Neuron (in vitro differentiated cells): ENCODE measurements at regions not wholly inside any gene's neighbourhood (a gene's known extent, or its start where the extent isn't known, plus 50 kb on each side); places are given as distances from the start of the nearest gene placed in this dataset.

Source experiments
- H2AFZ ChIP-seq: one replicate; pipeline ENCODE4 v1.6.1; 2013; ENCODE audit warnings: low read depth, mild to moderate bottlenecking, inconsistent platforms, low read length, moderate library complexity
- H3K27me3 ChIP-seq: one replicate; pipeline ENCODE4 v1.6.1; 2013; ENCODE audit warnings: low read length; ENCODE audit not compliant: insufficient read depth
- H3K36me3 ChIP-seq: one replicate; pipeline ENCODE4 v1.6.1; 2013; ENCODE audit warnings: low read length; ENCODE audit not compliant: insufficient read depth
- H3K4me1 ChIP-seq: one replicate; pipeline ENCODE4 v1.6.1; 2013; ENCODE audit warnings: low read length; ENCODE audit not compliant: insufficient read depth
- H3K4me3 ChIP-seq: 2 replicates; pipeline ENCODE4 v1.5.1; 2013; ENCODE audit warnings: mild to moderate bottlenecking, low read length, moderate library complexity
- H3K9me3 ChIP-seq: one replicate; pipeline ENCODE4 v1.6.1; 2013; ENCODE audit warnings: low read length

GRCh38 chr4:34636623-34637022, 1607.7 kb downstream of the ARAP2 start:
- Histone ChIP-seq H2AFZ (no peak overlapping the region), H3K4me1 (peaks cover 8% of the 10 kb centered on the region), H3K4me3 (no peak overlapping the region), H3K36me3 (no peaks in the 10 kb centered on the region), H3K9me3 (no peaks in the 10 kb centered on the region), H3K27me3 (no peaks in the 10 kb centered on the region)

GRCh38 chr4:34643476-34643875, 1600.8 kb downstream of the ARAP2 start:
- H3K9me3 ChIP-seq, result no peaks in the 10 kb centered on the region
- H2AFZ ChIP-seq, result no peak overlapping the region
- no peaks in the 10 kb centered on the region for H3K27me3 ChIP-seq
- no peak overlapping the region for H3K4me3 ChIP-seq
- H3K36me3 ChIP-seq, result no peaks in the 10 kb centered on the region
- no peaks in the 10 kb centered on the region for H3K4me1 ChIP-seq

GRCh38 chr4:34644579-34645115, 1599.7 kb downstream of the ARAP2 start:
- H2AFZ ChIP-seq, result no peak overlapping the region
- H3K9me3 ChIP-seq, result no peaks in the 10 kb centered on the region
- H3K27me3 ChIP-seq, result no peaks in the 10 kb centered on the region
- no peak overlapping the region for H3K4me3 ChIP-seq
- H3K36me3 ChIP-seq, result no peaks in the 10 kb centered on the region
- no peaks in the 10 kb centered on the region for H3K4me1 ChIP-seq

GRCh38 chr4:34649716-34650115, 1594.6 kb downstream of the ARAP2 start:
- Histone ChIP-seq H3K27me3 (no peaks in the 10 kb centered on the region), H3K4me3 (no peak overlapping the region), H2AFZ (no peak overlapping the region), H3K36me3 (no peaks in the 10 kb centered on the region), H3K4me1 (no peaks in the 10 kb centered on the region), H3K9me3 (no peaks in the 10 kb centered on the region)

GRCh38 chr4:34664051-34664450, 1580.3 kb downstream of the ARAP2 start:
- H3K36me3 ChIP-seq, result no peaks in the 10 kb centered on the region
- no peaks in the 10 kb centered on the region for H3K9me3 ChIP-seq
- no peak overlapping the region for H3K4me3 ChIP-seq
- no peak overlapping the region for H2AFZ ChIP-seq
- no peaks in the 10 kb centered on the region for H3K4me1 ChIP-seq
- no peaks in the 10 kb centered on the region for H3K27me3 ChIP-seq

- H3K36me3 ChIP-seq, result no peaks in the 10 kb centered on the region
These were observed 1567.9 kb downstream of the ARAP2 start for GRCh38 chr4:34676400-34676799.

GRCh38 chr4:34678431-34678830, 1565.9 kb downstream of the ARAP2 start:
- no peak overlapping the region for H3K4me3 ChIP-seq
- no peaks in the 10 kb centered on the region for H3K27me3 ChIP-seq
- no peak overlapping the region for H2AFZ ChIP-seq
- H3K9me3 ChIP-seq, result no peaks in the 10 kb centered on the region
- H3K36me3 ChIP-seq, result no peaks in the 10 kb centered on the region
- no peaks in the 10 kb centered on the region for H3K4me1 ChIP-seq

More at GRCh38 chr4:34676400-34676799, 1567.9 kb downstream of the ARAP2 start:
- H3K9me3 ChIP-seq, result no peaks in the 10 kb centered on the region
- H2AFZ ChIP-seq, result no peak overlapping the region
- no peak overlapping the region for H3K4me3 ChIP-seq
- H3K27me3 ChIP-seq, result no peaks in the 10 kb centered on the region
- no peaks in the 10 kb centered on the region for H3K4me1 ChIP-seq

- H3K4me3 ChIP-seq, result no peak overlapping the region
- H2AFZ ChIP-seq, result no peak overlapping the region
- H3K9me3 ChIP-seq, result no peaks in the 10 kb centered on the region
- H3K36me3 ChIP-seq, result no peaks in the 10 kb centered on the region
- H3K27me3 ChIP-seq, result no peaks in the 10 kb centered on the region
- no peaks in the 10 kb centered on the region for H3K4me1 ChIP-seq
These were observed 1565.1 kb downstream of the ARAP2 start for GRCh38 chr4:34679228-34679627.

- H3K36me3 ChIP-seq, result no peaks in the 10 kb centered on the region
These were observed 1534.8 kb downstream of the ARAP2 start for GRCh38 chr4:34709564-34709963.

GRCh38 chr4:34718576-34719245, 1525.6 kb downstream of the ARAP2 start:
- no peak overlapping the region for H2AFZ ChIP-seq
- H3K4me3 ChIP-seq, result no peak overlapping the region
- H3K27me3 ChIP-seq, result no peaks in the 10 kb centered on the region
- H3K4me1 ChIP-seq, result no peaks in the 10 kb centered on the region
- no peaks in the 10 kb centered on the region for H3K36me3 ChIP-seq
- H3K9me3 ChIP-seq, result no peaks in the 10 kb centered on the region

More at GRCh38 chr4:34709564-34709963, 1534.8 kb downstream of the ARAP2 start:
- H3K27me3 ChIP-seq, result no peaks in the 10 kb centered on the region
- no peak overlapping the region for H3K4me3 ChIP-seq
- no peaks in the 10 kb centered on the region for H3K4me1 ChIP-seq
- no peak overlapping the region for H2AFZ ChIP-seq
- no peaks in the 10 kb centered on the region for H3K9me3 ChIP-seq

- Histone ChIP-seq H3K4me1 (no peaks in the 10 kb centered on the region), H3K4me3 (no peak overlapping the region), H3K36me3 (no peaks in the 10 kb centered on the region), H3K9me3 (no peaks in the 10 kb centered on the region), H3K27me3 (no peaks in the 10 kb centered on the region), H2AFZ (no peak overlapping the region)
These were observed 1523.7 kb downstream of the ARAP2 start for GRCh38 chr4:34720571-34720970.

GRCh38 chr4:34721835-34722234, 1522.5 kb downstream of the ARAP2 start:
- Histone ChIP-seq H3K27me3 (no peaks in the 10 kb centered on the region), H3K4me1 (no peaks in the 10 kb centered on the region), H3K4me3 (no peak overlapping the region), H2AFZ (no peak overlapping the region), H3K36me3 (no peaks in the 10 kb centered on the region), H3K9me3 (no peaks in the 10 kb centered on the region)

- Histone ChIP-seq H3K9me3 (no peaks in the 10 kb centered on the region), H3K4me1 (no peaks in the 10 kb centered on the region)
These were observed 1520.7 kb downstream of the ARAP2 start for GRCh38 chr4:34723605-34724004.

GRCh38 chr4:34724491-34724890, 1519.8 kb downstream of the ARAP2 start:
- Histone ChIP-seq H3K4me3 (no peak overlapping the region), H3K27me3 (no peaks in the 10 kb centered on the region), H3K9me3 (no peaks in the 10 kb centered on the region), H3K36me3 (no peaks in the 10 kb centered on the region), H3K4me1 (no peaks in the 10 kb centered on the region), H2AFZ (no peak overlapping the region)

More at GRCh38 chr4:34723605-34724004, 1520.7 kb downstream of the ARAP2 start:
- H3K27me3 ChIP-seq, result no peaks in the 10 kb centered on the region
- H2AFZ ChIP-seq, result no peak overlapping the region
- H3K4me3 ChIP-seq, result no peak overlapping the region
- H3K36me3 ChIP-seq, result no peaks in the 10 kb centered on the region
